Neural cell (in vitro differentiated cells): ENCODE measurements at regions not wholly inside any gene's neighbourhood (a gene's known extent, or its start where the extent isn't known, plus 50 kb on each side); places are given as distances from the start of the nearest gene placed in this dataset.

Experiments
- H2AFZ ChIP-seq: fragments of 200-600, 300-800 bp; sonication (generic), shearing (Covaris generic); 2 replicates; pipeline ENCODE4 v1.6.0; 2014; ENCODE audit warnings: low read depth, mild to moderate bottlenecking, antibody characterized with exemption, low read length, moderate library complexity
- H3F3A ChIP-seq: fragments of 200-600 bp; shearing (Covaris generic); 2 replicates; pipeline ENCODE4 v1.6.1; 2016; ENCODE audit warnings: mild to moderate bottlenecking, moderate library complexity, mixed read lengths, antibody characterized with exemption, low read length; ENCODE audit not compliant: insufficient read depth, poor library complexity, severe bottlenecking
- H3K27ac ChIP-seq: fragments of 200-600, 300-800 bp; sonication (generic), shearing (Covaris generic); 2 replicates; pipeline ENCODE4 v1.5.1; 2014; ENCODE audit warnings: mild to moderate bottlenecking, low read length, moderate library complexity
- H3K27me3 ChIP-seq: fragments of 300-800, 200-600 bp; sonication (generic), shearing (Covaris generic); 2 replicates; pipeline ENCODE4 v1.6.0; 2014; ENCODE audit warnings: mild to moderate bottlenecking, low read depth, low read length, moderate library complexity; ENCODE audit not compliant: insufficient read depth
- H3K36me3 ChIP-seq: fragments of 300-800, 200-600 bp; sonication (generic), shearing (Covaris generic); 2 replicates; pipeline ENCODE4 v1.5.1; 2014; ENCODE audit warnings: mild to moderate bottlenecking, antibody characterized with exemption, low read length, moderate library complexity; ENCODE audit not compliant: insufficient read depth
- H3K4me2 ChIP-seq: fragments of 300-800, 200-600 bp; sonication (generic), shearing (Covaris generic); 2 replicates; pipeline ENCODE4 v1.6.0; 2014; ENCODE audit warnings: mild to moderate bottlenecking, low read length
- H3K4me3 ChIP-seq: fragments of 300-800, 200-600 bp; sonication (generic), shearing (Covaris generic); 2 replicates; pipeline ENCODE4 v1.5.1; 2014; ENCODE audit warnings: mild to moderate bottlenecking, low read length, moderate library complexity
- H3K79me2 ChIP-seq: fragments of 200-600 bp; shearing (Covaris generic); replicated peaks from 2 replicates; pipeline ENCODE4 v1.6.0; 2014; ENCODE audit warnings: mild to moderate bottlenecking, low read length, moderate library complexity; ENCODE audit not compliant: insufficient read depth
- H3K9ac ChIP-seq: fragments of 300-800, 200-600 bp; sonication (generic), shearing (Covaris generic); 2 replicates; pipeline ENCODE4 v1.6.1; 2016; ENCODE audit warnings: mild to moderate bottlenecking, low read length, mixed read lengths
- H3K9me2 ChIP-seq: fragments of 200-600 bp; shearing (Covaris generic); 2 replicates; pipeline ENCODE4 v1.6.1; 2016; ENCODE audit warnings: mild to moderate bottlenecking, low read length, mixed read lengths; ENCODE audit not compliant: insufficient read depth
- H3K9me3 ChIP-seq: fragments of 200-600, 300-800 bp; sonication (generic), shearing (Covaris generic); 2 replicates; pipeline ENCODE4 v1.6.1; 2016; ENCODE audit warnings: mild to moderate bottlenecking, mixed run types, low read length, moderate library complexity, mixed read lengths
- H4K20me1 ChIP-seq: fragments of 200-600 bp; shearing (Covaris generic); 2 replicates; pipeline ENCODE4 v1.6.1; 2016; ENCODE audit warnings: mild to moderate bottlenecking, mixed run types; ENCODE audit not compliant: insufficient read depth
- CTCF ChIP-seq: fragments of 450-650 bp; IDR thresholded peaks from 2 replicates; pipeline ENCODE4 v1.5.1; 2014; ENCODE audit warnings: antibody characterized with exemption, mild to moderate bottlenecking, moderate library complexity; ENCODE audit not compliant: poor library complexity, severe bottlenecking
- EP300 ChIP-seq: fragments of 450-650 bp; conservative IDR thresholded peaks from 2 replicates; pipeline ENCODE4 v1.6.1; 2014; ENCODE audit warnings: antibody characterized with exemption, mild to moderate bottlenecking, moderate library complexity; ENCODE audit not compliant: poor library complexity, severe bottlenecking
- EZH2 ChIP-seq: fragments of 200-600, 300-800 bp; shearing (Covaris generic), sonication (generic); IDR thresholded peaks from 2 replicates; pipeline ENCODE4 v1.6.1; 2014; ENCODE audit warnings: antibody characterized with exemption, low read length, borderline replicate concordance, mild to moderate bottlenecking; ENCODE audit not compliant: insufficient read depth, poor library complexity, severe bottlenecking
- MXI1 ChIP-seq: fragments of 450-650 bp; conservative IDR thresholded peaks from 2 replicates; pipeline ENCODE4 v1.6.1; 2014; ENCODE audit warnings: antibody characterized with exemption, mild to moderate bottlenecking; ENCODE audit not compliant: poor library complexity, severe bottlenecking
- POLR2AphosphoS5 ChIP-seq: IDR thresholded peaks from 2 replicates; pipeline ENCODE4 v1.6.1; 2012
- RAD21 ChIP-seq: fragments of 450-650 bp; conservative IDR thresholded peaks from 2 replicates; pipeline ENCODE4 v1.6.1; 2014; ENCODE audit warnings: antibody characterized with exemption, mild to moderate bottlenecking, moderate library complexity
- SMC3 ChIP-seq: fragments of 450-650 bp; conservative IDR thresholded peaks from 2 replicates; pipeline ENCODE4 v1.6.1; 2014; ENCODE audit warnings: antibody characterized with exemption, mild to moderate bottlenecking, moderate library complexity; ENCODE audit not compliant: poor library complexity
- TAF1 ChIP-seq: IDR thresholded peaks from 2 replicates; pipeline ENCODE4 v1.6.1; 2012; ENCODE audit warnings: low read depth
- TF ChIP-seq, protein P1 (sequence below): IDR thresholded peaks from 2 replicates; pipeline ENCODE4 v1.6.1; 2012; ENCODE audit warnings: borderline replicate concordance

GRCh38 chr5:99035942-99036341 lies 107.1 kb upstream of the CHD1 start:
- no peak overlapping the region for H3K4me2 ChIP-seq
- no peak for TF ChIP-seq MXI1
- no peak for TF ChIP-seq RAD21
- TF ChIP-seq SMC3, result no peak
- TF ChIP-seq POLR2AphosphoS5, result no peak
- TF ChIP-seq TAF1, result no peak
- TF ChIP-seq CTCF, result no peak
- TF ChIP-seq, protein P1, sequence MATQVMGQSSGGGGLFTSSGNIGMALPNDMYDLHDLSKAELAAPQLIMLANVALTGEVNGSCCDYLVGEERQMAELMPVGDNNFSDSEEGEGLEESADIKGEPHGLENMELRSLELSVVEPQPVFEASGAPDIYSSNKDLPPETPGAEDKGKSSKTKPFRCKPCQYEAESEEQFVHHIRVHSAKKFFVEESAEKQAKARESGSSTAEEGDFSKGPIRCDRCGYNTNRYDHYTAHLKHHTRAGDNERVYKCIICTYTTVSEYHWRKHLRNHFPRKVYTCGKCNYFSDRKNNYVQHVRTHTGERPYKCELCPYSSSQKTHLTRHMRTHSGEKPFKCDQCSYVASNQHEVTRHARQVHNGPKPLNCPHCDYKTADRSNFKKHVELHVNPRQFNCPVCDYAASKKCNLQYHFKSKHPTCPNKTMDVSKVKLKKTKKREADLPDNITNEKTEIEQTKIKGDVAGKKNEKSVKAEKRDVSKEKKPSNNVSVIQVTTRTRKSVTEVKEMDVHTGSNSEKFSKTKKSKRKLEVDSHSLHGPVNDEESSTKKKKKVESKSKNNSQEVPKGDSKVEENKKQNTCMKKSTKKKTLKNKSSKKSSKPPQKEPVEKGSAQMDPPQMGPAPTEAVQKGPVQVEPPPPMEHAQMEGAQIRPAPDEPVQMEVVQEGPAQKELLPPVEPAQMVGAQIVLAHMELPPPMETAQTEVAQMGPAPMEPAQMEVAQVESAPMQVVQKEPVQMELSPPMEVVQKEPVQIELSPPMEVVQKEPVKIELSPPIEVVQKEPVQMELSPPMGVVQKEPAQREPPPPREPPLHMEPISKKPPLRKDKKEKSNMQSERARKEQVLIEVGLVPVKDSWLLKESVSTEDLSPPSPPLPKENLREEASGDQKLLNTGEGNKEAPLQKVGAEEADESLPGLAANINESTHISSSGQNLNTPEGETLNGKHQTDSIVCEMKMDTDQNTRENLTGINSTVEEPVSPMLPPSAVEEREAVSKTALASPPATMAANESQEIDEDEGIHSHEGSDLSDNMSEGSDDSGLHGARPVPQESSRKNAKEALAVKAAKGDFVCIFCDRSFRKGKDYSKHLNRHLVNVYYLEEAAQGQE, result no peak
- TF ChIP-seq EP300, result no peak
- TF ChIP-seq EZH2, result no peak
- no peak overlapping the region for H3K27ac ChIP-seq
- H3F3A ChIP-seq, result no peaks in the 10 kb centered on the region
- no peaks in the 10 kb centered on the region for H3K27me3 ChIP-seq
- H3K9ac ChIP-seq, result no peak overlapping the region
- H3K9me2 ChIP-seq, result no peaks in the 10 kb centered on the region
- H2AFZ ChIP-seq, result no peak overlapping the region
- no peaks in the 10 kb centered on the region for H3K36me3 ChIP-seq
- no peaks in the 10 kb centered on the region for H3K9me3 ChIP-seq
- H3K4me3 ChIP-seq, result no peak overlapping the region
- no peaks in the 10 kb centered on the region for H4K20me1 ChIP-seq
- H3K79me2 ChIP-seq, result no peaks in the 10 kb centered on the region

GRCh38 chr5:99034336-99034735 lies 105.5 kb upstream of the CHD1 start:
- Histone ChIP-seq H3K27me3 (no peaks in the 10 kb centered on the region), H3K9me2 (no peaks in the 10 kb centered on the region), H3K27ac (no peak overlapping the region), H4K20me1 (no peaks in the 10 kb centered on the region), H3K4me2 (no peak overlapping the region), H2AFZ (no peak overlapping the region), H3F3A (no peaks in the 10 kb centered on the region), H3K79me2 (no peaks in the 10 kb centered on the region), H3K36me3 (no peaks in the 10 kb centered on the region), H3K9me3 (no peaks in the 10 kb centered on the region), H3K4me3 (no peak overlapping the region), H3K9ac (no peak overlapping the region)
- TF ChIP-seq EZH2, result no peak
- TF ChIP-seq, protein P1, result no peak
- no peak for TF ChIP-seq EP300
- TF ChIP-seq CTCF, result no peak
